ENCODE measurements at regions not wholly inside any gene's neighbourhood (a gene's known extent, or its start where the extent isn't known, plus 50 kb on each side); places are given as distances from the start of the nearest gene placed in this dataset.
A peak's percentile ranks its signal among the peaks of the same experiment; 100 is the strongest.

- Mint-ChIP-seq H3K27ac (ENCODE audit: unreplicated experiment) (no peak overlapping the region), H3K4me1 (peaks cover 19% of the 10 kb centered on the region), H3K4me3 (no peak overlapping the region), H3K36me3 (ENCODE audit: low read depth) (no peaks in the 10 kb centered on the region), H3K27me3 (ENCODE audit: low read depth) (no peaks in the 10 kb centered on the region), H3K9me3 (no peaks in the 10 kb centered on the region)
- no peak for TF ChIP-seq CTCF (conservative IDR thresholded peaks at IDR 0.05)
- DNase-seq (ENCODE audit: low read depth, low spot score) = no peak
These were observed 72.5 kb upstream of the SHISAL1 start for GRCh38 chr22:44385296-44385610.

GRCh38 chr22:44384563-44385295 is 72.0 kb upstream of the SHISAL1 start:
- Mint-ChIP-seq H3K36me3 (ENCODE audit: low read depth) (no peaks in the 10 kb centered on the region), H3K4me3 (no peak overlapping the region), H3K9me3 (no peaks in the 10 kb centered on the region), H3K27me3 (ENCODE audit: low read depth) (no peaks in the 10 kb centered on the region), H3K4me1 (peaks cover 19% of the 10 kb centered on the region), H3K27ac (ENCODE audit: unreplicated experiment) (no peak overlapping the region)
- DNase-seq (ENCODE audit: low read depth, low spot score) = no peak
- TF ChIP-seq CTCF (conservative IDR thresholded peaks at IDR 0.05) = no peak

GRCh38 chr22:44383652-44384562 is 71.2 kb upstream of the SHISAL1 start:
- TF ChIP-seq CTCF (conservative IDR thresholded peaks at IDR 0.05) = no peak
- Mint-ChIP-seq H3K4me1 (peaks cover 19% of the 10 kb centered on the region), H3K9me3 (no peaks in the 10 kb centered on the region), H3K4me3 (no peak overlapping the region), H3K36me3 (ENCODE audit: low read depth) (no peaks in the 10 kb centered on the region), H3K27me3 (ENCODE audit: low read depth) (no peaks in the 10 kb centered on the region), H3K27ac (ENCODE audit: unreplicated experiment) (no peak overlapping the region)
- no peak for DNase-seq (ENCODE audit: low read depth, low spot score)

DNA sequence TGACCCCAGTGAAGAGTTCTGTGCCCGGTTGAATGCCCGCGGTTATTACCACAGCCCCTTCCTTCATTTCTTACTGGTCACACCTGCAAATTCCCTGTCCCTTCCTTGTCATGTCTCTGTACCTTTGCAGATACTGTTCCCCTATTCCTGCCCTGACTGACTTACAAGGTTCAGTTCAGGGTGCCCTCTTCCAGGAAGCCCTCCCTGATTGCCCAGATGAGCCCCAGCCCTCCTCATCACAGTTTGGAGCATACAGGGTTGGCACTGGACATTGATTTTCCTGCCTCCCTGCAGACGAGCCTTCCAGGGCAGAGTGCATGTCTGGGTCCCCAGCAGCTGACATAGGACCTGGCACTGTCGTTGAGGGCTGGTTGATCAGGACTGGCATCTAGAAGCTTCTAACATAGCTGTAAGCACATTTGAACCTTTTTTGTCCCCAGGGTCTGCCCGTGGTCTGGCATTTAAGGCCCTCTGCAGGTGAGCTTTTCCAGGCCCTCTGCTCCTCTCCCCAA is 70.4 kb upstream of the SHISAL1 start:
- H3K27me3 Mint-ChIP-seq (ENCODE audit: low read depth) = peaks cover 2% of the 10 kb centered on the region
- no peak for DNase-seq (ENCODE audit: low read depth, low spot score)
- no peaks in the 10 kb centered on the region for H3K9me3 Mint-ChIP-seq
- no peak overlapping the region for H3K27ac Mint-ChIP-seq (ENCODE audit: unreplicated experiment)
- TF ChIP-seq CTCF (conservative IDR thresholded peaks at IDR 0.05) = no peak
- no peak overlapping the region for H3K4me3 Mint-ChIP-seq
- no peaks in the 10 kb centered on the region for H3K36me3 Mint-ChIP-seq (ENCODE audit: low read depth)
- peaks cover 19% of the 10 kb centered on the region for H3K4me1 Mint-ChIP-seq

DNA sequence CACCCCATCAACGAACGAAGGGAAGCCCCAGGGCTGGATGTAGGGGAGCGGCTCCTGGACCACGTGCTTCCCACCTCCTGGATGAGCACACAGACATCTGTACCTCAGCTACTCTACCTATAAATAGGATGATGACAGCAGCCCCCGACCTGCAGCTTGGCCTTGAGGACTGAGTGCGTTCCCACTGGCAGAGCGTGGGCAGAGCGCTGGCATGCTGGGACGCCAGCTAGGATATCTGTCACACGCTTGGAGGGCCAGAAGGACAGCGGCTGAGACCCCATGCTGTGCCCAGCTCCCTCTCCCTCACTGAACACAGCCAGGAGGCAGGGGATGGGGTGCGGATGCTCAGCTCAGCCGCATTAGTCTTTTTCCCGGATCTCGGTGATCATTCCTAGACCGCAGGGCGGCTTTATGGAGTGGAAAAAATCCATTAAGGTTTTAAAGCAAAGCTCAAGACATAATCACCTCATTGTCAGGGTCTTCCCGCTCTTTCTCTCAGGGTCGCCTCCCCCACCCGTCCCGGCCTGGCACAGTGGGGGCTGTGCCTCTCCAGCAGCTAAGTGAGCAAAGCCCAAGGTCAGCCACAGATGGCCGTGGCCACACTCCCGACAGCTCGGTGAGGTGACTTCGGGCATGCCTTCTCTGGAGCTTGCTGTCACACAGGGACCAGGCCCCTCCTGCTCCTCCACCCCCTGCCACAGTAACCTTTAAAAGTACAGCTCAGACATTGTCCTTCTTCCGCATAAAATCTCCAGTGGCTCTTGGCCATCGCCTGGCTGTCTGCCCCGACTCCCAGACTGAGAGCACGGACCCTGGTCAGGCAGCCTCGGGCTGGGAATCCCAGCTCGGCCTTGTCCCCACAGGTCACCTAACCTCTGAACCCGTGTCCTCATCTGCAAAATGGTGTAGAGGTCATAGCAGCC is 69.6 kb upstream of the SHISAL1 start:
- Mint-ChIP-seq H3K9me3 (no peaks in the 10 kb centered on the region), H3K4me3 (peak overlapping the region; percentile 9), H3K27ac (ENCODE audit: unreplicated experiment) (no peak overlapping the region), H3K27me3 (ENCODE audit: low read depth) (peaks cover 6% of the 10 kb centered on the region), H3K36me3 (ENCODE audit: low read depth) (no peaks in the 10 kb centered on the region), H3K4me1 (peaks cover 19% of the 10 kb centered on the region)
- no peak for DNase-seq (ENCODE audit: low read depth, low spot score)
- TF ChIP-seq CTCF (conservative IDR thresholded peaks at IDR 0.05) = no peak

Measured in neural crest cell (in vitro differentiated cells).